Karpas-422 (cell line): ENCODE measurements at regions not wholly inside any gene's neighbourhood (a gene's known extent, or its start where the extent isn't known, plus 50 kb on each side); places are given as distances from the start of the nearest gene placed in this dataset.

Experiments used
- DNase-seq: peaks from one replicate; pipeline ENCODE4 v3.0.0-alpha.2; 2015
- H2AFZ ChIP-seq: fragments of 200-600 bp; sonication (generic); 2 replicates; pipeline ENCODE4 v1.6.1; 2014; ENCODE audit warnings: antibody characterized with exemption, low read length, mixed read lengths
- H3K27ac ChIP-seq: fragments of 200-600 bp; sonication (generic); 2 replicates; pipeline ENCODE4 v1.5.1; 2014; ENCODE audit warnings: mild to moderate bottlenecking, low read length, moderate library complexity
- H3K27me3 ChIP-seq: fragments of 200-600 bp; sonication (generic); 2 replicates; pipeline ENCODE4 v1.6.1; 2014; ENCODE audit warnings: low read length, mixed read lengths
- H3K36me3 ChIP-seq: fragments of 200-600 bp; sonication (generic); 2 replicates; pipeline ENCODE4 v1.6.1; 2014; ENCODE audit warnings: low read length, mixed read lengths; ENCODE audit not compliant: insufficient read depth
- H3K4me1 ChIP-seq: fragments of 200-600 bp; sonication (generic); 2 replicates; pipeline ENCODE4 v1.6.1; 2014; ENCODE audit warnings: mild to moderate bottlenecking, low read length, mixed read lengths
- H3K4me2 ChIP-seq: fragments of 200-600 bp; sonication (generic); 2 replicates; pipeline ENCODE4 v1.6.1; 2014; ENCODE audit warnings: low read length, low read depth, mild to moderate bottlenecking; ENCODE audit not compliant: poor library complexity, severe bottlenecking
- H3K4me3 ChIP-seq: fragments of 200-600 bp; sonication (generic); 2 replicates; pipeline ENCODE4 v1.5.1; 2014; ENCODE audit warnings: mild to moderate bottlenecking, antibody characterized with exemption, low read length, mixed read lengths
- H3K79me2 ChIP-seq: fragments of 200-600 bp; sonication (generic); 2 replicates; pipeline ENCODE4 v1.6.1; 2014; ENCODE audit warnings: mild to moderate bottlenecking, low read length, mixed read lengths
- H3K9ac ChIP-seq: fragments of 200-600 bp; sonication (generic); 2 replicates; pipeline ENCODE4 v1.6.0; 2014; ENCODE audit warnings: low read length
- H3K9me2 ChIP-seq: fragments of 200-600 bp; sonication (generic), shearing (Covaris generic); replicated peaks from 2 replicates; pipeline ENCODE4 v1.6.0; 2014; ENCODE audit warnings: mild to moderate bottlenecking, low read length, moderate library complexity; ENCODE audit not compliant: insufficient read depth
- H3K9me3 ChIP-seq: fragments of 300-700, 200-600 bp; sonication (generic); 2 replicates; pipeline ENCODE4 v1.6.1; 2014; ENCODE audit warnings: low read length, mixed read lengths
- H4K20me1 ChIP-seq: fragments of 200-600 bp; sonication (generic); 2 replicates; pipeline ENCODE4 v1.6.1; 2014; ENCODE audit warnings: mild to moderate bottlenecking, antibody characterized with exemption, low read length, low read depth; ENCODE audit not compliant: insufficient read depth

DNA sequence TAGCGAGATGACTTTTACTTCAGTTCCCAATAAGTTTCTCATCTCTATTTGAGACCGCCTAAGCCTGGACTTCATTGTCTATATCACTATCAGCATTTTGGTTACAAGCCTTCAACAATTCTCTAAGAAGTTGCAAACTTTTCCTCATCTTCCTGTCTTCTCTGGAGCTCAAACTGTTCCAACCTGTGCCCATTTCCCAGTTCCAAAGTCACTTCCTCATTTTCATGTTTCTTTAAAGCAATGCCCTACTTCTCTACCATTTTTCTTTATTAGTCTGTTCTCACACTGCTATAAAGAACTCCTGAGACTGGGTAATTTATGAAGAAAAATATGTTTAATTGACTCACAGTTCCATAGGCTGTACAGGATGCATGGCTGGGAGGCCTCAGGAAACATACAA lies 251.9 kb downstream of the TECRL start:
- Histone ChIP-seq H3K27me3 (no peaks in the 10 kb centered on the region), H3K36me3 (no peaks in the 10 kb centered on the region), H3K4me1 (no peaks in the 10 kb centered on the region), H3K9me2 (no peaks in the 10 kb centered on the region), H3K4me2 (no peak overlapping the region), H2AFZ (no peak overlapping the region), H4K20me1 (no peaks in the 10 kb centered on the region), H3K4me3 (no peak overlapping the region), H3K9me3 (peaks cover 12% of the 10 kb centered on the region), H3K79me2 (no peaks in the 10 kb centered on the region), H3K27ac (no peak overlapping the region), H3K9ac (no peak overlapping the region)
- DNase-seq: no peak

DNA sequence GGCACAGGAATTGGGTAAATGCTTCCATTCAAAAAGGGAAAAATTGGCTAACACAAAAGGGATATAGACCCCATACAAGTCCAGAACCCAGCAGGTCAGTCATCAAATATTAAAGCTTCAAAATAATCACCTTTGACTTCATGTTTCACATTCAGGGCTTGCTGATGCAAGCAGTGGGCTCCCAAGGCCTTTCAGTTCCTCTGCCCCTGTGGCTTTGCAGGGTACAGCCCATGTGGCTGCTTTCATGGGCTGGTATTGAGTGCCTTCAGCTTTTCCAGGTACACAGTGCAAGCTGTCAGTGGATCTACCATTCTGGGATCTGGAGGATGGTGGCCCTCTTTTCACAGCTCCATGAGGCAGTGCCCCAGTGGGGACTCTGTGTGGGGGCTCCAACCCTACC lies 253.0 kb downstream of the TECRL start:
- Histone ChIP-seq H4K20me1 (no peaks in the 10 kb centered on the region), H3K27me3 (no peaks in the 10 kb centered on the region), H3K9me3 (peaks cover 16% of the 10 kb centered on the region), H3K4me1 (no peaks in the 10 kb centered on the region), H3K9ac (no peak overlapping the region), H3K27ac (no peak overlapping the region), H3K36me3 (no peaks in the 10 kb centered on the region), H2AFZ (no peak overlapping the region), H3K4me3 (no peak overlapping the region), H3K4me2 (no peak overlapping the region), H3K9me2 (no peaks in the 10 kb centered on the region), H3K79me2 (no peaks in the 10 kb centered on the region)
- no peak for DNase-seq

DNA sequence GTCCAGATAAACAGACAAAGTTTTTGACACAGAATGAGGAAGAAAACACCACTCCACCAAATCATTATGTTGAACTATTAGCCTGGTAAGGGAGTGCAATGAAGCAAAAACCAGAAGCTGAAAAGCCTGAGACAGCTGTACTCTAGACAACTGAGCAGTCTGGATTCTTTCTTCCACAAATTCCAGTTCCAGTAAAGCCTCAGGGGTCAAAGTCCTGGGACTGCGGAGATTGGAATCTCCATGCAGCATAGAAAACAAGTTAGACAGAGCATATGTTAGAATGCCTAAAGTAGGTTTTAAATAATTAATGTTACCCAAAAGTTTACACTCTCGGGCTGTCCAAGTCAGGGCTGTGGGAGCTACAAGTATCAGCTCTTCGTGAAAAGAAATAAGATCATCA lies 263.2 kb downstream of the TECRL start:
- Histone ChIP-seq H3K4me3 (no peak overlapping the region), H2AFZ (no peak overlapping the region), H4K20me1 (no peaks in the 10 kb centered on the region), H3K79me2 (no peaks in the 10 kb centered on the region), H3K9ac (no peak overlapping the region), H3K4me2 (no peak overlapping the region), H3K4me1 (no peaks in the 10 kb centered on the region), H3K27ac (no peak overlapping the region), H3K27me3 (no peaks in the 10 kb centered on the region), H3K9me2 (no peaks in the 10 kb centered on the region), H3K36me3 (no peaks in the 10 kb centered on the region), H3K9me3 (peaks cover 23% of the 10 kb centered on the region)
- DNase-seq: no peak

DNA sequence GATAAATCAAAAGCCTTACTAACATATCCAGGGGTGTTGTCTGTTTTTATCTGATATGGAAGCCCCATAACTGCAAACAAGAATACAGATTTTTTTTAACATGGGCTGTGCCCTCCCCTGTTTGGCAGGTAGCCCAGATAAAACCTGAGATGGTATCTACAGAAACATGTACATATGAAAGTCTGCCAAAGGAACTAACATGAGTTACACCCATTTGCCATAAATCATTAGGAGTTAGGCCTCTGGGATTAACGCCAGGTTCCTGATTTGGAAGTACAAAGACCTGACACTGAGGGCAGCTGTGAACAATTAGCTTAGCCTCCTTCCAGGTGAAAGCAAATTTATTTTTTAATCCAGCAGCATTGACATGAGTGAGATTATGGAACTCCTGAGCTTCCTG lies 264.3 kb downstream of the TECRL start:
- Histone ChIP-seq H3K27ac (no peak overlapping the region), H3K79me2 (no peaks in the 10 kb centered on the region), H3K4me2 (no peak overlapping the region), H4K20me1 (no peaks in the 10 kb centered on the region), H3K27me3 (no peaks in the 10 kb centered on the region), H3K9ac (no peak overlapping the region), H3K36me3 (no peaks in the 10 kb centered on the region), H3K9me2 (no peaks in the 10 kb centered on the region), H3K4me1 (no peaks in the 10 kb centered on the region), H3K4me3 (no peak overlapping the region), H2AFZ (no peak overlapping the region), H3K9me3 (peaks cover 23% of the 10 kb centered on the region)
- no peak for DNase-seq

- no peaks in the 10 kb centered on the region for H4K20me1 ChIP-seq
- H3K9me3 ChIP-seq: peaks cover 8% of the 10 kb centered on the region; the same call in 1 of the 2 replicates
- DNase-seq: no peak
- H3K27me3 ChIP-seq: no peaks in the 10 kb centered on the region
- no peak overlapping the region for H3K4me3 ChIP-seq
- no peak overlapping the region for H3K27ac ChIP-seq
- no peaks in the 10 kb centered on the region for H3K4me1 ChIP-seq
- no peaks in the 10 kb centered on the region for H3K36me3 ChIP-seq
- H3K9me2 ChIP-seq: no peaks in the 10 kb centered on the region
- no peak overlapping the region for H2AFZ ChIP-seq
- H3K79me2 ChIP-seq: no peaks in the 10 kb centered on the region
- no peak overlapping the region for H3K9ac ChIP-seq
- no peak overlapping the region for H3K4me2 ChIP-seq
Measured at GRCh38 chr4:64130907-64131306, 278.3 kb downstream of the TECRL start.

DNA sequence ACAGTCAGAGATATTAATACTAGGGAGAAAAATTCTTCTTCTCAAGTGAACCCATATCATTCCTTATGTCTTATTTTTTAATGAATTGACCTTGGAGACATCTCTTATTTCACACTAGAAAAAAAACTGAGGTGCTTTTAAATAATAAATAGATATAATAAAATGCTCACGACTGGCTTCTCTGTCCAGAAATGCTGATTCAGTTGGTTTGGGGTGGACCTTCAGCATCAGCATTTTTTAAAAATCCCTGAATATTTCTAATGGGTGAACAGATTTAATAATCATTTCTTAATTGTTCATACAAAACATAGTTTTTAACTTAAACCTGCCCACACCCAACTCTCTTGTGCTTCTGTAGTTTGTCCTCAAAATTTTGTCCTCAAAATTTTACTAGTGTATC lies 283.9 kb downstream of the TECRL start:
- Histone ChIP-seq H3K27ac (no peak overlapping the region), H3K9me3 (peaks cover 24% of the 10 kb centered on the region), H3K9me2 (no peaks in the 10 kb centered on the region), H3K79me2 (no peaks in the 10 kb centered on the region), H3K27me3 (no peaks in the 10 kb centered on the region), H4K20me1 (no peaks in the 10 kb centered on the region), H3K9ac (no peak overlapping the region), H2AFZ (no peak overlapping the region), H3K4me2 (no peak overlapping the region), H3K36me3 (no peaks in the 10 kb centered on the region), H3K4me1 (no peaks in the 10 kb centered on the region), H3K4me3 (no peak overlapping the region)
- no peak for DNase-seq

DNA sequence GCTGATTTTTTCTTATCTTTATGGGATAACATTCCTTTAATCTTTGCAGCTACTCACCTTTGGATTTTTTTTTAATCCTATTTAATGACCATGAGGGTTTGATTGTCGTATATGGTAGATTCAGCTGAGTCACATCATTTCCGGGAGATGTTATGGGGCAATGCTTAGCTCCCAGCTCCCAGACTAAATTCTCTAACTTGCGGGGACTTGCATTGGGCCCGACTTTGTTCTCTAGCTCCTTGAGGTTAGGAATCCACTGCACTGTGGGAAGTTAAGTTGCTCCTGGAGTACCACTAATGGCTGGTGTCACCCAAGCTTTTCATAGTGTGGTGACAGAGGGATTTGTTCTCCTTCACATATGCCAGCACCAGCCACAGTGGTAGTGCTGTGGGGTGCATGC lies 287.4 kb downstream of the TECRL start:
- no peak for DNase-seq
- Histone ChIP-seq H3K4me3 (no peak overlapping the region), H3K9me2 (no peaks in the 10 kb centered on the region), H3K9ac (no peak overlapping the region), H4K20me1 (no peaks in the 10 kb centered on the region), H3K27me3 (no peaks in the 10 kb centered on the region), H3K4me2 (no peak overlapping the region), H3K79me2 (no peaks in the 10 kb centered on the region), H3K36me3 (no peaks in the 10 kb centered on the region), H2AFZ (no peak overlapping the region), H3K4me1 (no peaks in the 10 kb centered on the region), H3K27ac (no peak overlapping the region), H3K9me3 (peaks cover 32% of the 10 kb centered on the region)

- Histone ChIP-seq H3K9ac (no peak overlapping the region), H2AFZ (no peak overlapping the region), H3K4me1 (no peaks in the 10 kb centered on the region), H3K4me2 (no peak overlapping the region), H3K27ac (no peak overlapping the region), H3K4me3 (no peak overlapping the region), H3K36me3 (no peaks in the 10 kb centered on the region), H3K27me3 (no peaks in the 10 kb centered on the region), H4K20me1 (no peaks in the 10 kb centered on the region), H3K9me3 (peaks cover 20% of the 10 kb centered on the region), H3K79me2 (no peaks in the 10 kb centered on the region), H3K9me2 (no peaks in the 10 kb centered on the region)
- DNase-seq: no peak
Measured at GRCh38 chr4:64105903-64106302, 303.3 kb downstream of the TECRL start.

GRCh38 chr4:64095398-64095797 lies 313.9 kb downstream of the TECRL start:
- Histone ChIP-seq H3K9ac (no peak overlapping the region), H3K27ac (no peak overlapping the region), H4K20me1 (no peaks in the 10 kb centered on the region), H2AFZ (no peak overlapping the region), H3K79me2 (no peaks in the 10 kb centered on the region), H3K36me3 (no peaks in the 10 kb centered on the region), H3K4me2 (no peak overlapping the region), H3K9me3 (peaks cover 15% of the 10 kb centered on the region), H3K4me3 (no peak overlapping the region), H3K9me2 (no peaks in the 10 kb centered on the region), H3K27me3 (no peaks in the 10 kb centered on the region), H3K4me1 (no peaks in the 10 kb centered on the region)
- DNase-seq: no peak
